HG03060 (cell line): ENCODE measurements at regions not wholly inside any gene's neighbourhood (a gene's known extent, or its start where the extent isn't known, plus 50 kb on each side); places are given as distances from the start of the nearest gene placed in this dataset.
A peak's percentile ranks its signal among the peaks of the same experiment; 100 is the strongest.
"Not testable (repeated sequence)": the region's sequence is repeated elsewhere in the genome, so short reads cannot be mapped to it uniquely, and the experiment has no call there.

Experiments used
- ATAC-seq: cut with Tn5 transposase; IDR thresholded peaks from one replicate; pipeline ENCODE4 v1.9.1; 2021; ENCODE audit warnings: low read depth, moderate number of reproducible peaks; ENCODE audit not compliant: unreplicated experiment

- not testable (repeated sequence) for ATAC-seq
Measured at GRCh38 chr3:107909583-107909982, 181.2 kb downstream of the CD47 start.

GRCh38 chr3:107907996-107908395, 182.8 kb downstream of the CD47 start:
- ATAC-seq, result no peak

DNA sequence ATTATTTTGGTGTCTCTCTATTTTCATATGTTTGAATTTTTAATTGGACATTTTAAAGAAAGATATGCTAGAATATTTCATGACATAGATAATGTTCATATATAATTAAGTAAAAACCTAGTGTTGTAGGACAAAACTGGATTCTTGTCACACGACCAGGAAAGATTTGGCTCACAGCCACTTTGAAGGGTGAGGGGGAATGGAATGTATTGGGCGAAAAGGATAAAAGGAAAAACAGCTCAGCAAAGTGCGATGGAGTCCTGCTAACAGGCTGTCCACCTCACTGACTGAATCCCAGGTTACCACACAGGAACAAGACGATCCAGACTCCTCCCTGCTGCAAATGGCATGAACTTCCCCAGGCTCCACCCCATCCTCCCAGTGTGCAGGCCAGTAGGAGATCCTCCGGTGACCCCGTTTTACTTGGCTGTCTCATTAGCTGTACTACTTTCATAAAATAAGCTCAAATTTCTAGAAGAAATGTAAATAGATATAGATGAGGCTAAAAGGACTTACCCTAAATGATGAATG, 186.2 kb downstream of the CD47 start:
- ATAC-seq, result no peak

- ATAC-seq, result no peak
Measured at GRCh38 chr3:107899990-107900651, 190.7 kb downstream of the CD47 start.

GRCh38 chr3:107897471-107898061, 193.3 kb downstream of the CD47 start:
- ATAC-seq, result no peak

- no peak for ATAC-seq
Measured at GRCh38 chr3:107894998-107895397, 195.8 kb downstream of the CD47 start.

- no peak for ATAC-seq
Measured at GRCh38 chr3:107892955-107893624, 197.7 kb downstream of the CD47 start.

- ATAC-seq, result no peak
Measured at GRCh38 chr3:107884719-107885460, 205.9 kb downstream of the CD47 start.

- ATAC-seq, result no peak
Measured at GRCh38 chr3:107884028-107884427, 206.8 kb downstream of the CD47 start.

GRCh38 chr3:107882881-107883280, 207.9 kb downstream of the CD47 start:
- ATAC-seq, result no peak

DNA sequence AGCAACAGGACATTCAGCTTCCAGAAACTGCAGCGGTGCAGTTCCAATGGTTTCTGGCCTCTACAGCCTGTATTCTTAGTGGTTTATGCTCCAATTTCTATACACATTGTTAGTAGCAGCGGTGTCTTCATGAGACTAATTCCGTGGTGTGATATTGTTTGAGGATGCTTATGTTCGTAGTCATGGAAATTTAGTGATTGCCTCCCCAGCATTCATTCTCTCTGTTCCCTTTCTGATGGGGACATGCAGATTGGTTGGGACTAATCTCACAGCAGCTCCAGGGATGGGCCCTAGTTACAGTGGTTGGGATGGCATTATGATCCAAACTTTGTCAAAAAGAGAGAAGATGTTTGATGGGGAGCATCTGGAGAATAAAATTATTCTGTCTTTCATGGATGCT, 208.6 kb downstream of the CD47 start:
- ATAC-seq, result no peak

DNA sequence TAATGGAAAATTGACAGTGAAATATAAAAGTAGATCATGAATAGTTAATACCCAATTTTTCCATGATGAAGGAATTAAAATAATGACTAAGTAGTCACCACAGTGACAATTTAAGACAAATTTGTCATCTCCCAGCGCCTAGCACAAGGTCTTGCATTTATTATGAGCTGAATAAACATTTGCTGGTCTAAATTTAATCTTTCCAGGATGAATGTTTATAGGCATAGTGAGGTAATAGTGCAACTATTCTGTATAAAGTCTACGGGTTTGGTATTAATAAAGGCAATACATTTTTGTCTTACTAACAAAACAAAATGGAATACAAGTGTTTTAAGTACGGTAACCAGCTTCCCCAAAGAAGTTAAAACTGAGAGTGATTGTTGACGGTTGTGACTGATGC, 209.3 kb downstream of the CD47 start:
- ATAC-seq, result no peak

GRCh38 chr3:107880702-107881101, 210.1 kb downstream of the CD47 start:
- ATAC-seq, result no peak

DNA sequence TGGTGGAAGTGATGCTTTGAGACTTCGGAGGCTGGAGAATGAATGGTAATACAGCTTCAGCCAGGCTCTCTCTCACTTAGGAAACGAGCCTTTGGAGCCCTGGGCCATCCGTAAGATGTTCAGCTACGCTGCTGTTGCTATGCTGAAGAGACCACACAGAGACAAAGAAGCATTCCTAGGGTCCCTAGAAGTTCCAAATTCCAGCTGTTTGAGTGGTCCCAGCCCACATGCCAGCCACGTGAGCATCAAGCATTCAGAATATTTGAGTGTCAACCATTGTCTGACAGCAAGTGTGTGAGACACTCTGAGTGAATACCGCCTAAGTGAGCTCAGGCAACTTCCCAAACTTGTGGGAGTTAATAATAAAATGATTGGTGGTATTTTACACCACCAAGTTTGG, 212.9 kb downstream of the CD47 start:
- no peak for ATAC-seq

DNA sequence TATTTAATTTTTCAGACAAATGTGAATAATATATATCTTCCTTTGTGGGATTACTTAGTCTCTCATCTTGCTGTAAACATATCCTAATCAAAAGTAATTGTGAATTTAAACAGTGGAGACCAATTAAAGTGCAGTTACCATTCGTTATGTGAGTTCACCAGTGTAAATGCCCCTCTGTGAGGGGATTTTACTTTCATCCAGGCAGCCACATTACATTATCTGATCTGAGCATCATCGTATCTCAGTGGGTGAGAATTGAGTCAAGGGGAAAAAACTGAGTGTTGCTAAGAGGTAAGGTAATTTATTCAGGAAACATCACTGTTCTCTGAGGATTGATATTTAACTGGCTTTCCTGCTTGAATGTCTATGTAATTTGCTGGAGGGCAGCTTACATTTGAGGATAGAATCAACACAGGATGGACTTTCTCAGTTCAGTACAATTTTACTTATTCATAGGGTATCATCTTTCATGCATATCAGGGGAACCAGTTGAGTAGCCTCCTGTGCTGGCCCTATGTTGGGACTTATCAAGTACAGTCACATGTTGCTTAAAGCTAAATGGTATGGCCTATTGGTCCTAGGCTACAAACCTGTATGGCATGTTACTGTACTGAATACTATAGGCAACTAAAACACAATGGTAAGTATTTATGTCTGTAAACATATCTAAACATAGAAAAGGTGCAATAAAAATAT, 219.7 kb downstream of the CD47 start:
- no peak for ATAC-seq

- no peak for ATAC-seq
Measured at GRCh38 chr3:107870096-107870495, 220.7 kb downstream of the CD47 start.

DNA sequence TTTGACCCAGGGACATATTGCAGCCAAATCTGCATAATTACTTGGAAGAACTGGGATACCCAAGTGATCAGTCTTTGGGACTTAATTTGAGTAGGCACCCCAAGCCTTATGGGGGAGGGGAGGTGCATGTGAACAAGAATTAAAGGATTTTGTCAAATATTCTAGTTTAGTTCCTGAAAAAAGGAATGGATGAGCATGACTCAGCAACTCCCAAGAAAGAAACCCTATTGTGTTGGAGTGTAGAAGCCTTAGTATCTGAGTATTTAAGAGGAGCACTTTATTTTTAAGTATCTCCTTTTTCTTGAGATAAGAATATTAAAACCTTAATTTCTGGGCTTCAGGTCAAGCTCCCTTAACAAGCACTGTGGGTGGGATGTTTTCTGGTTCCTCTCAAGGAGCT, 222.4 kb downstream of the CD47 start:
- no peak for ATAC-seq

- peak; percentile 89 for ATAC-seq
Measured at GRCh38 chr3:107861904-107862303, 228.9 kb downstream of the CD47 start.

DNA sequence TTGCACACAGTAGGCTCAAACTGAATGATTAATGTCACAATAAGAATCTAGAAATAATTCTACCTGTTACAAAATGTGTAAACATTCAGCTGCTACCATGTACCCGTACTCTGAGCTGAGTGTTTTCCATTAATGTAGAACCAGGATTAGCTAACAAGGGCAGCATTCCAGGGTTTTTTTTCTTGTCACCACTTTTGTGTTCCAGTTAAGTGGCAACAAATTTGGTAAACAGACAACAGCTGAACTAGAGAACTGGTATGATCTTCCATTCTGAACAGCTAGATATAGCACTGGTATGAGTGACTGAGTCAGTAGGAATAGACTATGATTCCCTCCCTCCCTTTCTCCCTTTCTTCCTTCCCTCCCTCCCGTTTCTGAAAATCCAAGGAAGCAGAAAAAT, 229.4 kb downstream of the CD47 start:
- ATAC-seq, result no peak
